ENCODE measurements at regions not wholly inside any gene's neighbourhood (a gene's known extent, or its start where the extent isn't known, plus 50 kb on each side); places are given as distances from the start of the nearest gene placed in this dataset.
A peak's percentile ranks its signal among the peaks of the same experiment; 100 is the strongest.

DNA sequence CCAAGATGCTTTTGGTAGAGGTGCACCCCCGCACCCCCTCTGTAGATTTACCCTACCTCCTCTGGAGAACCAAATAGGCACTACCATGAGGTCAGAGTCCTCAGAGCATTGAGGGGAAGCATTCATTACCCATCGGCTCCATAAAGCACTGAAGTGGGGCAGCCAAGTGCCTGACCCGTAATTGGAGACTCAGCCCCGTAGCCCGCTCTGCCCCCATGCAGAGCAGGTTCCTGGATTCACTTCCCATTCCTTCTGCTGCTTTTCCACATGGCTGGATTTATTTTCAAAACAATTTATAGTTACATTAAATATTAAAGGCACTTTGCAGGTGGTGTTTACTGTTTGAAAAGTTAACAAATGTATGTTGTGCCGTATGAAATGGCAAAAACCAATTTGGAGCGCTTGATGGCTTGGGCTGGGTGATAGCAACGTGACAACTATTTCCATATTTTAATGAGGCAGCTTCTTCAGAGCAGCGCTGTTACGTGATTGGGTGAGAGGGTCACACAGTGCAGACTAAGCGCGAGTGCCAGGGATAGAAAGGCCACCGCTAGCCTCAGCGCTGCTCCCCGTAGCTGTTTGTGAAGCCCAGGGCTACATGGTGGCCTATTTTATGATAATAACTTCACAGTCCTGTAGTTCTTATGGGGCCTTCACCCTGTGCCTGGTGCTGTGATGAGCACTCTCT is 373.8 kb upstream of the PROK2 start:
- DNase-seq (ENCODE audit: low read depth), result no peak

DNA sequence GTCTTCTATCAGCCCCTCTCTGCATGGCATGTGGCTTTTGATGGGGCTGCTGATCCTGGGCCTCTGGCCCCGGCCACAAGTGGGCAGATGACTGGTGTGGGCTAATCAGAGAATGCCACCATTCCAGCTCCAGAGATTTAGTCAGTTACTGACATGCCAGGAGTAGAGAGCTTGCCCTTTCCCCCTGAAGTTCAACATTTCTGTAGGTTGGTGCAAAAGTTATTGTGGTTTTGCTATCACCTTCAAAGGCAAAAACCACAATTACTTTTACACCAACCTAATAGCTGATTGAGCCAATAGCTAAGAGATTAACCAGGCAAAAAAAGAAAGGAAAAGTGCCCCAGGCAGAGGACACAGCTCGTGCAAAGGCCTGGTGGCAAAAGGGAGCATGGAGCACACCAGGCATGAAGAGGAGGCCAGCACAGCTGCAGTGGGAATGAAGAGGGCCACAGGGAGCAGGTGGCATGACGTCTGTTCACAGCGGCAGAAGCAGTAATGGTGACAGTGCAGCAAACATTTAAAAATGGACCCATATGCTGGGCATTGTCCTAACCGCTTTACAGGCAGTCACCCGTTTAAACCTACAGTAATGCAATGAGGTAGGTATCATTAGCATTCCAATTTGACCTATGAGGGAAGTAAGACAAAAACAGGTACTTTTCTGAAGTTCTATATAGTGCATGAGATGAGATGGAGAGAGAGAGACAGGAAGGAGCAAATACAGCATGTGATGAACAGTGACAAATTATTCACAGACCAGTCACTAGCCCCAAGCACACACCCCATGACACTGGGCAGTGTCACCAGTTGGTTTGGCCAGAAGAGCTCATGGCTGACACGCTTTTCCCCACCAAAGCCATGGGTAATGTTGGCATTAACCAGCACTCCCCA is 373.0 kb upstream of the PROK2 start:
- DNase-seq (ENCODE audit: low read depth), result no peak

DNA sequence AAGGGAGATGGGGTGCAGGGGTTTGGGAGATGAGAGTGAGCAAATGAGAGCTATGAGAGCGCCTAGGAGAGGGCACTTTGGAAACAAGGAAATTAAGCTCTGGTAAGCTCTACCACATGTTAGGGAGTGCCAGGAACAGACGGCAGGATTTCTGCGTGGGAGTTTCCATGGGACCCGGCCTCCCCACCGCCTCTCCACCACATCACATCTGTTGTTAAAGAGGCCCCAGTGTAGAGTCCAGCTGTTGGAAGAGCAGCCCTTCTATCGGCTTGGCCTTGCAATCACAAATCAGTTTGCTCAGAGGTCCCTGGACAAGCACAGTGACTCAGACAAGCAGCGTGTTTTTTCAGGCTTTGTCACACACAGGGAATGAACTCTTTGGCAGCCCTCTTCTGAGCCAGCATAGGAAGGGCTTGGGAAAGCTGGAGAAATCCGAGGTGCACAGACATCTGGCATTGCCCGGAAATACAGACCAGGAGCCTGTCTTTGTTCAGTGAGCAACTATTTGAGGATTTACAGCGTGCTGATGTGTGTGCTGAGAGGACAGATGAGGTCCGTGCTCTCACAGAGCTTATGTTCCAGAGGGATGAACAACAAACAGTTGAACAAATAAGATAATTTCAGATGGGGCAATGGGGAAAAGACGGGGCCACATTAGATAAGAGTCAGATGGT is 370.6 kb upstream of the PROK2 start:
- DNase-seq (ENCODE audit: low read depth), result peak; percentile 66

DNA sequence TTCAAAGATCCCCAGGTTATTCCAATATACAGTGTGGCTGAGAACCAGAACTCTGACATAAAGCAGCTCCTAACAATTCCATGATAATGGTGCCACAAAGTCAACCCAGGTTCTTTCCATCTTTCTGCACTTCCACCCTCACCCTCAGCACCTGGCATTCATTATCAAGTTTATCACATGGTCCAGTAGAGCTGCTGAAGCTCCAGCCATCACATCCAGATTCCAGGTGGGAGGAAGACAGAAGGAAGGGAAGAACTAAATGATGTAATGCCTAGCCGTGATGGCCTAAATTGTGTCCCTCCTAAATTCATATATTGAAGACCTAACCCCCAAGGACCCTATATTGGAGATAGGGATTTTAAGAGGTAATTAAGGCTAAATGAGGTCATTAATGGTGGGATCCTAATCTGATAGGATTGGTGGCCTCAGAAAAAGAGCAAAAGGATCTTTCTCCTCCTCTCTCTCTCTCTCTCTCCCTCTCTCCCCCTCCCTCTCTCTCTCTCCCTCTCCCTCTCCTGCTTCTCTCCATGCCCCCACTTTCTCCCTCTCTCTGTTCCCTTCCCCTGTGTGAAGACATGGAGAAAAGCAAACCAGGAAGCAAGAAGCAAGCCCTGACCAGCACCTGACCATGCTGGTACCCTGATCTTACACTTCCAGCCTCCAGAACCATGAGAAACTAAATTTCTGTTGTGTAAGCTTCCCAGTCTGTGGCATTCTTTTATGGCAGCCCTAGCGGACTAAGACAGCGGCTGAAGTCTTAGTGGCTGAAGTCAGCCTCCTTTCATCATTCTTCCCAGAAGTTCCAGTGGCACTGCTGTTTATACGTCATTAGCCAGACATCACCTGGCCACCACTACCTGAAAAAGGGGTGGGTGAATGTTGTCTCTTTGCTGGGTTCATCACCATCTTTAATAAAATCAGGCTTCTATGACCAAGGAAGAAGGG is 369.7 kb upstream of the PROK2 start:
- no peak for DNase-seq (ENCODE audit: low read depth)

DNA sequence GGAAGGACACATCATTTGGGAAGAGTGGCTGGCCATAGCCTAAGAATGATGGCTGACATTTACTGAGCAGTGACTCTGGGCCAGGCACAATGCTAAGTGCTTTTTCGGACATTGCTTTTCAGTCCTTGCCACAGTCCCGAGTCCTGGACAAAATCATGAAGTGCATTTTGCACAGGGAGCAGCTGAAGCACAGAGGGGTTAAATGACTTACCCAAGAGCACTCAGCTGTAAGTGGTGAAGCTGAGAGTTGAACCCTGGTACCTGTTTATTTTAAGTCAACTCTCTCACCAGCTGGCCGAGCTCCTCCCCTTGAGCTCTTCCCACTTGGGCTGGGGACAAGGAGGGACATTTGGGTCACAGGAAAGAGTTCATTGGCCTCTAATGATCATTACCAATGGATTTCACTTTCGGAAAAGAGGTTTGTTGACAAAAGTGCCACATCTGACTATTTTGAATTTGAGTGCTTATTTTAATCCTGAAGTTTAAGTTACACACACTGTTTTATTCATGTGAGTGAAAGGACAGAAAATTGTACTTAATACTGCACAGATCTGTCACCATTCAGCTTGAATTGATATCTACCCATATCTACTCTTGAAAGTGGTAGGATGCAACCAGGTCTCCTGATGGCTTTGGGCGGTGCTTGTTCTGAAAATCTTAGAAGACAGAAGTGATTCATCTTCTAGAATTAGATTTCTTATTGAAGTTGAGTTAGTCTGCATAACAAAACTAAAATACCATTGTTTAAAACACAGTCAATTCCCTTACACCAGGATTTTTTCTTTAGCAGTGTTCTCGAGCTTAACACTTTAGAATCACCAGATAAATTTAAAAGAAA is 368.7 kb upstream of the PROK2 start:
- DNase-seq (ENCODE audit: low read depth), result no peak

DNA sequence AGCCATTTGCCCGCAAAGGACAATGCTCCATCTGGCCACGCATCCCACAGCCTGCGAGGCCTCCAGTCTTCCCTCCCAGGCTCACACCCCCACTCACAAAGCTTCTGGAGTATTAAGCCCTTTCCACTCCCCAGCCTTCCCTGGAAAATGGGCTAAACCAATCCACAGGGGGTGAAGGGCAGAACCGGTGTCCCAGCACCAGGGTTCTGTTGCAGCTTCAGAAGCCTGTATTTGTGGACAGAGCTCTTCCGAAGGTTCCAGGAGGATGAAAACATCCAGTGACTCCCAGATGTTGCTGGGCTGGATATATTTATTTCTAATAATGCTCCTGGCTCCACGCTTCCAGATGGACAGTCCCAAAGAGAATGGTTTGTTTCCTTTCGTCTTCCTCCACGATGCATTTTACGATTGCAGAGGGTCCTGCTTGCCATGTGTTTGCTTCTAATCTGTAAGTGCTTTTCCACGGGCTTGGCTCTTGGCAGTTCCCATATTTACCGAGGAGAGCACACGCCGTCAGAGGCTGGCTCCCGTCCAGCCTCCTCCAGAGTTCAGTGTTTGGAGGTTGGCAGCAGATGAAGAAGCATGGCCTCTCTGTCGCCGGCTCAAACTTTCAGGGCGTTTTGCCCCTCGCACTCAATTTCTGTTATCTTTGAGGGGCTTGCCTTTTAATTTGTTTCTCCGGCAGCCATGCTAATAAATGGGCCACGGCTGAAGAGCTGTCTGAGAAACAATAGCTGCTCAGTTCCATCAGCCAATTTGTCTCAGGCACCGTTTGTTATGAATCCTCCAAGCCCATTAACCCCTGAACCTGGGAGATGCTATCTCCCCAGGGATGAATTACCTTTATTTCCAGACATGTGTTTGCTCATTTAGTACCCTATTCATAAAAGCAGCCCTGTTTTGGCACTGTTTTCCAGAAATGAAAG is 367.9 kb upstream of the PROK2 start:
- DNase-seq (ENCODE audit: low read depth), result peak; percentile 82

DNA sequence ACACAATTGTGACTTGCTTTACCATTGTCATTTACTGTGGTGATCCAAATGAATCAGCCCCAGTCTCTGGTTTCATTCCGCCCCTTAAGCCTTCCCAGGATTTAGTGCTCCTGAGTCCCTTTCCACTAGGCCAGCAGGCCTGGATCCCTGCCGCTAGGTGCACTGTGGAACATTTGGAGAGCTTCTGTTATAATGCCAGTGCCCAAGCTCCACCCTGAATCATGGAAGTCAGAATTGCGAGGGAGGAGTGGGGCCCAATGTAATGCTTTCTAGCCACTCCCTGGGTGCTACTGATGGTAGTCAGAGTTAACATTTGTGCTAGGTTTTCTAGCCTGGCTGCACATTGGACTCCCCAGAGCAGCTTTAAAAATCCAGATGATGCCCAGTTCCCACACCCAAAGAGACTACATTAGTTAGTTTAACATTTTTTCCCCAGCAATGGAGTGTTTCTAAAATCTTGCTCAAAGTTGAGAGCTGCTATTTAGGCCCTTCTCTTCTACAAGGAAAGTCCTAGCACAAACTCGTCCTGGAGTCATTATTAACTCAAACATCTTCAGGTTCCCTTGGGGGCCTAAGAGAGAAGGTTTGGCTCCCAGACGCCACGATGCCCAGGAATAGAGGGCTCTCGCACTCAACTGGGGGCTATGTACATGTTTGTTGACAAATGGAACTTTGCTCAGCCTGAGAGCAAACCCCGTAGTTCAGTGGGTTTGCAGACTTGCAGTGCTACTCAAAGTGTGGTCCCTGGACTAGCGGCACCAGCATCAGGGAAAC is 366.7 kb upstream of the PROK2 start:
- DNase-seq (ENCODE audit: low read depth), result no peak

DNA sequence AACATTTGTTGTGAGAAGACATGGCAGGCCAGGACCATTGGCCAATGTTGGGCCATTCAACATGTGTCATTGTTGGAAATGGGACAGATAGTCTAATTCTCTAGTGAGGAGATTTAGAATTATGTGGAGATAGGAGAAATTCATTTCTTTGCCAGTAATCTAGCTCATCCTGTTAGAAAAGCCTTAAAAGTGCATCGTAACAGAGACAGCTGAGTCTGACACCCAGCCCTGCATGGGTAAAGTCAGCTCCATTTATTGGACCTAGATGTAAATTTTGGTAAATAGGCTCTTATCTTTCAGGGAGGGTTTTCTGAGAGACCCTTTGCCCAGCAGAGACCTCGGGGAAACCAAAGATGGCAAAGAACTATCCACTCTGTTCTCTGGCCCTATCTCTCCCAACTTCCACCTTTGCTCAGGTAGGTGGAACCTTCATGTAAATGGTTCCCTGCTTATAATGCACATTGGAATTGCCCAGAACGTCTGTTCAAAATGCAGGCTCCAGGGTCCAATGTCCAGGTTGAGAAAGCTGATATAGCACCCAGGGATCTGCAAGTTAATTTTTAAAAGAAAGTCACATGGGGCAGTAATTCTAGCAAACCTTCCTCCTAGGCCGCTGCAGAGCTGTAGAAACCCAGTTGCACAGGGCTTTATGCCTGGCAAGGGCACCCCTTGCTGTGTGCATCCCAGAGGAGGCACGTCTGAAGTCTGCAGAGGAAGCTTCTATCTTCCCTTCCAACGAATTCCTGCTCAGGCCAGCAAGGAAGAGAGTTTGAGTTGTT is 365.9 kb upstream of the PROK2 start:
- no peak for DNase-seq (ENCODE audit: low read depth)

DNA sequence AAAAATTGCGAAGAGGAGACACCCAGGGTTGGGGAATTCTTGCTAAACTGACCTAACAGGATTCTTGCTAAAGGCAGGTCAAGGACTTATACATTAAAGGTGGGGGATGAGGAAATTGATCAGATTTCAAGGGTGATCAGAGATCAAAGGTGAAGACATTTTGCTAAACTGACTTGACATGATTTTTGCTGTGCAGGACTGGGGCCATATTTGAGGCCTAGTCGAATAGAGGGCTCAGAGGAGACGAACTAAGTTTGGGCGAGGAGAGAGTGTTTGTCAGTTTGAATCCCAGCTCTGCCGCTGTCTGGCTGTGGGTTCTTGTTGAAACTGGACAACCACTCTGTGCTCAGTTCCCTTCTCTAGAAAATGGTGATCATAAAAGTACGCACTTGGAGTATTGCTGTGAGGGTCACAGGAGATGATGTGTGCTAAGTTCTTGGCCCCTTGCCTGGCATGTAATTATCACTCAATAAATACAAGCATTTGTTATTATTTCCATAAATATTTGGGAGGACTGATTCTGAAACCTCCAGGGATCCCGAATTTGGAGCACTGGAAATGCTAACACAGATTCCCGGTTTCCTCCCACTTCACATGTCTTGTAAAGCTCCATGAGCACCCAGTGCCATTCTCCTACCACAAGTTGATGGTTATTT is 364.8 kb upstream of the PROK2 start:
- no peak for DNase-seq (ENCODE audit: low read depth)

DNA sequence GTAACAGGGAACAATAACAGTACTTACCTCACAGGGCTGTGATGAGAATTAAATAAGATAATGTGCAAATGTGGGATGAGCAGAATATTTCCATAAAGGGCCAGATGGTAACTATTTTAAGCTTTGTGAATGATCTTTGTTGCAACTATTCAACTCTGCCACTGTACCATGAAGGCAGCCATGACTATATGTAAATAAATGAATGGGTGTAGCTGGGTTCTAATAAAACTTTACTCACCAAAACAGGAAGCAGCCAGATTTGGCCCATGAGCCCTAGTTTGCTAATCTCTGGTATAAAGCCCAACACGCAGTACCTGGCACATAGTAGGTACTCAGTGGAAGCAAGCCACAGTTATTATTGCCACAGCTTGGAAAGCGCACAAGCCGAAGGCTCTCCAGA is 362.7 kb upstream of the PROK2 start:
- no peak for DNase-seq (ENCODE audit: low read depth)

DNA sequence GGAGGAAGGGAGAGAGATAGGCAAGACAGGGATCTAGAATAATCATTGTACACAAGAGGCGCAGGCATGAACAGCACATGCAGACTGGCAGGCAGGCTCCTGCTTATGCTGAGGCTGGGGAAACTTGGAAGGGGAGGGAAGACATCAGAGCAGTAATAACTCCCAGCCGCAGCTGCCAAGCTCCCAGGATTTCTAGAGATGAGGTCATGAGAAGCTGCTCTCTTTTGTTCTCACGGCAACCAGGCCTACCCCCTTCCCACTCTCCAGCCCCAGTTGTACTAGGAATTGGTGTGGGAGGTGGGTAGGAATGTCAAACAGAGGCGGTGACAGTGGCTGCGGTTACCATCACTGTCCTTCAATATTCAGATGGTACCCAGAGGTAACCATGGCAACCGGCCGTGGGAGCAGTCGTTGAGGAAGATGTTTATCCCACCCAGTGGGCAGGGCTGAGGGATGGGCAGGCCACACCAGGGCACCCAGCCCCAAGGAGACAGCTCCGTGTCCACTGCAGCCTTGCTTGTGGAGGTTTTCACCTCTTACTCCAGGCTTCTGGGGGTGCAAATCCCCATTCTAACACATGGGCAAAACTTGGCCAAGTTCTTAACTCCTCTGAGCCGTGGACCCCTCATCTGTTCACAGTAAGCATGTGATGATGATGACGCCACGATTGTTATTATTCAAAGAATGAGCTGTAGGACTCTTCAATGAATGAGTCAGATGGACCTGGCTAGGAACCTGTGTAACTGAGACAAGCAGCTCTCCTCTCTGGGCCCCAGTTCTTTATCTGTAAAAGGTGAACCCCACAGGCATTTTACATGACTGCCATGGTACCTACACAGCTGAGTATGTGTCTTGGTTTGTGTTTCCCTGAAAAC is 360.8 kb upstream of the PROK2 start:
- DNase-seq (ENCODE audit: low read depth), result no peak

DNA sequence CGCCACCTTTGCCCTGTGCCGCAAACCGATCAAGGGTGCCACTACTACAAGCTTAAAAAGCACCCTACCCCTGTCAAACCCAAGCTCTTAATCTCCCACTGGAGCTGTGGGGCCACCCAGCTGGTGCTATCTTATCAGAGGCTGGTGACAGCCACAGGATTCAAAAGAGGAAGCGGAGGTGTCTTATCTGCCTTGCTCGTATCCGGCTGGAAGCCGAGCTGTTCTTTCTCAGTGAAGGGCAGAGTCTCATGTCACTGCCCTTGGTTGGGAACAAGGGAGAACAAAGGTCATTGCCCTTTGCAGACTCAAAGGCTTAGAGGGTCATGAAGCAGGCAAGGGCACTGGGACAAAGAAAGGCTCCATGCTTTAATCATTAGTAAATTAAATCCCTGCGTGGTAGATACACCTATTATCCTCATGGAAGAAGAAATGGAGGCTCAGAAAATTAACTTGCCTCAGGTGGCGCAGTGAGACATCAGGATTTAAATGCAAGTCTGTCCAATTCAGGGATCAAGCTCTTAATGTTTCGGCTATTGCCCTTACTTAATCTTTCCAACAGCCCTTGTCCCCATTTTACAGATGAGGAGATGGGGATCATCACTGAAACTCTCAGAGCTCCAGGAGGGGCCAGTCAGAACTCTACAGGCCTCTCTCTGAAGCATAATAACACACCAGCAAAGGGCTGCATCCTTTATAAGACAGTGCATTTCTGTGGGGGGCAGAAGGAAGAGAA is 360.0 kb upstream of the PROK2 start:
- no peak for DNase-seq (ENCODE audit: low read depth)

DNA sequence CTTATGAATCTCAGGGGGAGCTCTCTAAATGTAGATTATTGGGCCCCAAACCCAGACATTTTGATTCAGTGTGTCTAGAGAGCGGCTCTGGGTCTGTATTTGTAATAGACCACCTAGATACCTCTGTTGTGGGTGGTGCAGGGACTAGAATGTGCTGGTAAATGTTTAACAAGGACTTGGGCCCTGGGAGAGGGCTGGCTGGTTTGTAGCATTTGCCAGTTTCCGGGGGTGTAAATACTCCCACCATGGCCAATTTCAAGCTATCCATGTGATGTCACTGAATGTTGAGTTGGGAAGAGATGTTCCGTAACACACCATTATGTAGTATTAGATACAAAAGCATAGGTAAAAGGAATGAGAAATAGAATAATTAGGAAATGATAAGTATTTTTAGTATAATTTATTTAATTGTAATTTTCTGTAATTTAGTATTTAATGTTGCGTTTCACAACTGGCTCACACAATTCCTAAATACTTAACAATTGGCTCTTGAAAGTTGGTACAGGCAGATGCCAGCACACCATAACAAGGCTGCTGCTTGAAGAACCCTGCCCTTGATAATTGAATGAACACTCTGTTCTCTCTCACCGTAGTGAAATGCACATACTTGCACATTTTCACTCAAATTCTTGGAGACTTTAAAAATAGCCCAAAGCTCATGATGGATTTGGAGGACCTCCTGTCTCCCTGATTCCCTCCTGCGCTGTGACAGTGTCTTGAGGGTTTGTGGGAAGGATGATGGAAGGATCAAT is 359.2 kb upstream of the PROK2 start:
- no peak for DNase-seq (ENCODE audit: low read depth)

DNA sequence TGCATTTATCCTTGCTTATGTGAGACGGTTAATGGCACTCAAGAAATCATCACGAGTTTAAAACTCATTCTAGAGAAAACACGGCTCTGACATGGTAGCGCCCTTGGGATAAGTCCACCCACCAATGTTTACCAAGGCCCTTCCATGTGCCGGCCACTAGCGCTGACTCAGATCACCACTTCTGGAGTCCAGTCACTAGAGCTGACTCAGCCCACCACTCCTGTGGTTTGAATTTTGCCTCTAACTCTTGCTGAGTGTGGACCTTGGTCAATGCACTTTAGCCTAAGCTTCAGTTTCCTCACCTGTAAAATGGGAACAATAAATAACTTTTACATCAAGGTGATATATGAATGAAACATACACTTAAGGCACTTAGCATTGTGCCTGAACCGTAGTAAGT is 358.4 kb upstream of the PROK2 start:
- no peak for DNase-seq (ENCODE audit: low read depth)

DNA sequence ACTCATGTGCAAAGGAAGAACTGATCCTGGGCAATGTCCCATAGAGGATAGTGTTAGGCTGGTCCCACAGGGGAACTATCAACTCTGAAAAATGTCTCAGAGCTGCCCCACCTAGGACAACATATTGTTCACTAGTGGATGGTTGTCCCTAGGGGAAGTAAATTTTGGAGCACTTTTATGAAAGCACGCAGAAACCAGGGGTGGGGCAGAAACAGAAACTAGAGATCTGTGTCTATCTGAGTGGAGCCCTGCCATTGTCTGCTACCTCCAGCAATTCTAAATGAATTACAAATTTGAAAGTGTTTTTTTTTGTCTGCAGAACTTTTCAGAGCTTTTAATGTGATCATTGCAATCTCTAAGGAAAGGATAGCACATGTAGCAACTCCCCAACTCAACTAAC is 357.1 kb upstream of the PROK2 start:
- no peak for DNase-seq (ENCODE audit: low read depth)

Measured in forelimb muscle (tissue), 1 donor.